ENCODE measurements at regions not wholly inside any gene's neighbourhood (a gene's known extent, or its start where the extent isn't known, plus 50 kb on each side); places are given as distances from the start of the nearest gene placed in this dataset.

- TF ChIP-seq ZBTB43 (CRISPR knock-in tag; IDR thresholded peaks at IDR 0.05), result no peak
- no peak for TF ChIP-seq MAX (CRISPR knock-in tag; IDR thresholded peaks at IDR 0.05)
- TF ChIP-seq ZNF232 (CRISPR knock-in tag; IDR thresholded peaks at IDR 0.05), result no peak
- no peak for TF ChIP-seq ZNF671 (CRISPR knock-in tag; IDR thresholded peaks at IDR 0.05)
- no peak for TF ChIP-seq EMX1 (CRISPR knock-in tag; IDR thresholded peaks at IDR 0.05)
- TF ChIP-seq ZNF263 (CRISPR knock-in tag; IDR thresholded peaks at IDR 0.05; ENCODE audit: low read depth), result no peak
- TF ChIP-seq JUN (CRISPR knock-in tag; IDR thresholded peaks at IDR 0.05), result no peak
- no peak for TF ChIP-seq ATF6 (CRISPR knock-in tag; IDR thresholded peaks at IDR 0.05)
- no peak for TF ChIP-seq RORB (CRISPR knock-in tag; IDR thresholded peaks at IDR 0.05)
- no peak for TF ChIP-seq CDX4 (CRISPR knock-in tag; IDR thresholded peaks at IDR 0.05; ENCODE audit: borderline replicate concordance)
Observed at GRCh38 chr1:232524056-232524455, 105.9 kb downstream of the SIPA1L2 start (continued).

GRCh38 chr1:232522189-232522588 lies 107.7 kb downstream of the SIPA1L2 start:
- DNase-seq (ENCODE audit: low spot score) (no peak), ATAC-seq (no peak)
- POLR2A ChIA-PET, result no interaction called here
- H3K9me3 Mint-ChIP-seq, result no peaks in the 10 kb centered on the region
- H3K27ac Mint-ChIP-seq, result no peak overlapping the region
- CTCF ChIA-PET, result interaction anchor here (0.7 kb wide), 1 partner anchor 80 kb away, joined by 3 read pairs; no protein-coding TSS in a partner anchor
- no peaks in the 10 kb centered on the region for H3K27me3 Mint-ChIP-seq (ENCODE audit: low read depth)
- no peak overlapping the region for H3K4me3 Mint-ChIP-seq
- H3K36me3 Mint-ChIP-seq, result no peaks in the 10 kb centered on the region
- peaks cover 7% of the 10 kb centered on the region for H3K4me1 Mint-ChIP-seq
- no peak for TF ChIP-seq NR1H2 (CRISPR knock-in tag; IDR thresholded peaks at IDR 0.05)
- TF ChIP-seq ZSCAN18 (CRISPR knock-in tag; IDR thresholded peaks at IDR 0.05), result no peak
- no peak for TF ChIP-seq CDX4 (CRISPR knock-in tag; IDR thresholded peaks at IDR 0.05; ENCODE audit: borderline replicate concordance)
- no peak for TF ChIP-seq FOXJ3 (CRISPR knock-in tag; IDR thresholded peaks at IDR 0.05; ENCODE audit: borderline replicate concordance)
- TF ChIP-seq FOXP4 (CRISPR knock-in tag; IDR thresholded peaks at IDR 0.05), result no peak
- TF ChIP-seq ZMAT4 (CRISPR knock-in tag; IDR thresholded peaks at IDR 0.05), result no peak
- TF ChIP-seq PRDM15 (CRISPR knock-in tag; IDR thresholded peaks at IDR 0.05), result no peak
- no peak for TF ChIP-seq E2F1 (CRISPR knock-in tag; IDR thresholded peaks at IDR 0.05)
- no peak for TF ChIP-seq TP53 (CRISPR knock-in tag; IDR thresholded peaks at IDR 0.05)
- no peak for TF ChIP-seq ATF3 (CRISPR knock-in tag; conservative IDR thresholded peaks at IDR 0.05)
- no peak for TF ChIP-seq ATF1 (CRISPR knock-in tag; IDR thresholded peaks at IDR 0.05)
- no peak for TF ChIP-seq JAZF1 (CRISPR knock-in tag; IDR thresholded peaks at IDR 0.05)
- TF ChIP-seq SMAD3 (CRISPR knock-in tag; IDR thresholded peaks at IDR 0.05; ENCODE audit: borderline replicate concordance), result no peak
